GM04503 (cell line): ENCODE measurements at regions not wholly inside any gene's neighbourhood (a gene's known extent, or its start where the extent isn't known, plus 50 kb on each side); places are given as distances from the start of the nearest gene placed in this dataset.
A peak's percentile ranks its signal among the peaks of the same experiment; 100 is the strongest.

ENCODE experiments used
- DNase-seq: peaks from one replicate; pipeline ENCODE4 v3.0.0-alpha.2; 2012; ENCODE audit warnings: low read depth

DNA sequence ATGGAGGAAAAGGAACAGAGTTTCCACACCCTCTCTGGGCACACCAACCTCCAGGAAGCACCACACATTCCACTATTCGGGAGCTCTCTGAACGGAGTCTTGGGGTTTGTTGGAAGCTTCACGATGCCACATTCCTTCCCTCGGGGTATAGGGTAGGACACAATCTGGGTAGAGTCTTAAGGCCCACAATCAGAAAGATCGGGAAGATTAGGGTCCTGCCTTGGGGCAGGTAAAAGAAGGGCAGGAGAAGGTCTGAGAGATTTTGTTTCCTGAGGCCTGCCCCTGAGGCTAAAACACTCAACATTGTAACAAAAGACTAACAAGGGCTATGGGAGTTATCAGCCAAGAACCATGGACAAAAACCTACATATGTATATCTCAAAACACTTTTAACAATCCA, 89.2 kb upstream of the RAP2B start:
- DNase-seq, result no peak

DNA sequence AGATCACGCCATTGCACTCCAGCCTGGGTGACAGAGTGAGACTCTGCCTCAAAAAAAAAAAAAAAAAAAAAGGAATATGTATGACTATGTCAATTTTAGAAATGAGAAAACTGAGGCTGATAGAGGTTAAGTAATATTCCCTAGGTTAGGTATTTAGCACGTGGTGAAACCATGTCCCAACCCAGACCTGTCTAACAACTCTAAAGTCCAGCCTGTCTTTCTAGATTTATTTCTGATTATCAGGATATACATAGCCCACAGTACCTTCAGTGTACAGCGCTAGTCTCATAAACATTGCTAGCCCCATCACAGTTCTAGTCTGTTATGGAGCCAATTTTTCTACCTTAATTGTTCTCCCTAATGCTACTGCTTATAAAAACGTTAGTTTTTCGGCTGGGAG, 88.4 kb upstream of the RAP2B start:
- no peak for DNase-seq

DNA sequence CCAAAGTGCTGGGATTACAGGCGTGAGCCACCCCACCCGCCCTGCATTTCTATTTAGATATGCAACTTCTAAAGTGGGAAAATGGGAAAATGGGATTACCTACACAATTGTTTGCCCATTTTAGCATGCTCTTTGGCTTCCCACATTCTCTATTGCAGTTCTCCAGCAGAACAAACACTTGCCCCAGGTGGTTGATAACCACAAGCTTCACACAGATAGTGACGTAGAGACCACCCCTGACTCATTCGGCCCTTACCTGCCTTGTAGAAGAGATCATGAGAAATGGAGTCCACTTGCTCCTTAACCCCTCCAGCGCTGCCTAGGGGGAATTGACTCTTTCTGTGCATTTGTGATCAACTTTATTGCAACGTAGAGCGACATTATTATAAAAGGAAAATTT, 83.2 kb upstream of the RAP2B start:
- DNase-seq, result no peak

DNA sequence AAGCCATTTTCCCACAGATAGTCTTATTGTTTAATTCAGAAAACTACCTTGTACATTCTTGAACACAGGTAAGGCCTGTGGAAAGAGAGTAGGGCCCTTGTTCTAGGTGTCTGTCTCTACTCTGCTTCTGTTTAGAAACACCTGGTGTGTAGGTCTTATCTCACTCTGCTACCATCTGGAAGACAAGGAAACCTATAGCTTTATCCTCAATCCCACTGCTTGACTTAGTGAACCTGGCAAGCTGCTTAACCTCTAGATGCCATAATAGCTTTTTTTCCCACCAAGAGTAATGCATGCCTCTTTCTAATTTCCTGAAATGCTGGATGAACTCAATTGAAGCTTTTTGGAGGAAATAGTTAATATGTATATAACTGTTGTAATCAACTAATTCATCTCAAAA, 82.6 kb upstream of the RAP2B start:
- no peak for DNase-seq

DNA sequence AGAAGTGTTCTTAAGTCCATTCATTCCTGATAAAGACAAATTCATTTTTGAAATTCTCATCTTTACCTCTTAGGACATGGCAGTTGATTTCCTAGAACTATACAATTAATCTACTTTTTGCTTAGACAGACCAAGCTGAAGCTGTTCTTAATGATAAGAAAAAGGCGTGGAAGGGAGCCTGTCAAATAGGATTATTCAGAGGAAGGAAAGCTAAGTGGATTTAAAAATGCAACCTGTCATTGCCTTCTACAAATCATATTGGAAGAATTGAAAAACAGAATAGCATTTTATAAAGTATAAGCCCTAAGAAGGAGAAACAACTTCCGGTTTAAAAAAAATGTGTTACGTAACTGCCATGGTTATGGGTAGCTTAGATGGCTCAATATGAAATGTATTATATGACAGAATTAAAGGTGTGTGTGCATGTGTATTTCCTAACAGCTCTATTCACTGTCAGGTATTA, 81.2 kb upstream of the RAP2B start:
- DNase-seq, result no peak

DNA sequence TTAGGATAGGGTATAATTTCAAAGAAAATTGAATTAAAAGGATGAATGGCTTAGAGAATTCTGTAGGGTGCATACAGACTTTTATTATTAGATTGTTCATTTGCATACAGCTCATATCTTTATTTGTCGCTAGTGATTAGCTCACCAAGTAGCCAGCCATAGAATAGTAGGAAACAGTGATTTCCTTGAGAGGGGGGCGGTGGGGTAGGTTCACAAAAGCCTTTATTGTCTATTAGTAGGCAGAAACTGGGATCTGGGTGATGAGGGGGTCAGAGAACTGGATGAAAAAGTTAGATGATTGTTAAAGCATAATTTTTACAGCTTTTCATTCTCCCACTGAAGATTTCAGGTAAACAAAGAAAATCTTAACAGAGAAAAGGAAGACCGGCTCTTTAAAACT, 77.6 kb upstream of the RAP2B start:
- DNase-seq, result no peak

DNA sequence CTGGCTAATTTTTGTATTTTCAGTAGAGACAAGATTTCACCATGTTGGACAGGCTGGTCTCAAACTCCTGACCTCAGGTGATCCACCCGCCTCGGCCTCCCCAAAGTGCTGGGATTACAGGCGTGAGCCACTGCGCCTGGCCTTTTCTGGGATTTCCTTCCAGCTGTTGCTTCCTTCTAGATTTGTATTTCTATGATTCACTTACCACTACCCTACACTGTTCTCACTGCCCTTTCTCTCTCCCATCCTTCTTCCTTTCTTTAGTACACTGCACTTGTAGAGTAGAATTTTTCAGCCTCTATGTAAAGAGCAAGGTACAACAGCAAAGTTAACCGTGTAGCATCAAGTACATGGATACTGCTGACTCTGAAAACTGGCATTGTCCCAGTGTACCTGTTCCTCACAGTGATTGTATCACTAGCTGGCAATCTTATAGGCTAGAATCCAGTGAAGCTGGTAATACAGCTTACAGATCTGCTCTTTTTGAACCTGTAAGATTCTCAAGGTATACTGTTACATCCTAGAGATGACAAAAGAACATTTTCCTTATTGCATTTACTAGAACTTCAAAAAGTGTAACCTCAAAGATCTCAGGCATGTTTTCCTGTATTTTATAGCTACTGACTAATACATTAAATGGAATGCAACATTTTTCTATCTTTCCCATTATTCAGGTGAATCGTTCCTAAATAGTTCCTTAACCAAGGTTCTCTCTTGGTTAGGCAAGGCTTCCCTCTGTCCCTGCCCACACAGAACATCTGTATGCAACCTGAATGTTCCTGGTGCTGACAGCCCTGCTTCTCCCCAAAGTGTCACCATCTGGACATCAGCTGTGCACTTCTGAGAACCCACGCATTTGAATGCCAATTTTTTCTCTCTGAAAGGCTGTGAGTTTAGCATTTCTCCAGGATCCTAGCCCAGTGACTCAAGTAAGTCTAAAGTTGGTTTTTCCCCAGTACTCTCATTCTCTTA, 74.1 kb upstream of the RAP2B start:
- DNase-seq, result peak; percentile 70

DNA sequence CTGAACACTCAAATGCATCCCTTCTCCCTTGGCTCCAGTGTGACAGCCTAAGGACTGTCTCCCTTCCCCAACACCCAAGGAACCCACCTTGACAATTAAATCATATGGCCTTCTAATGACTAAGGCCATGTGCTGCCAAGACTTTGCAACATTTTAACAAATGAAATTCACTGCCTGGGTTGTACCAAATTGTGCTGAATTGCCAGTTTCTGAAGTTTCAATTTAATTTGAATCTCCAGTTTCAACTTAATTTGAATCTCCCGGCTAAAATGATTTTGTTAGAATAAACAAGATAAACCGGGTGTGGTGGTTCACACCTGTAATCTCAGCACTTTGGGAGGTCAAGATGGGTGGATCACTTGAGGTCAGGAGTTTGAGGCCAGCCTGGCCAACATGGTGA, 72.4 kb upstream of the RAP2B start:
- no peak for DNase-seq

DNA sequence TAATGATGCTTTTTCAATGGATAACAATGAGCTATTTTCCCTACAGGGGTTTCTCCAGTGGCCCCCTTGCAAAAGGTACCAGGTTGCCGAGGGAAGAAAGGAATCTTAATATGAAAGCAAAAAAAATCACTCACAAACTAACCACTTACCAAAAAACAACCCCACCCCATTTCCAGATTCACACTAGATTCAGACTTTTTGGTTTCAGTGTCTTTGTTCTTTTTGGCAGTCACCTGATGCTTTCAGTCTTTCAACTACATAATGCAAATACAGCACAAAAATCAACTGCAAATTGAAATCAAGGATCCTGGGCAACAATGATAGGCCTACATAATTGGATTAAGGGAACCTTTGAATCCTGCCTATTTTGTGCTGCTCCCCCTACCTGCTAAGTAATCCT, 71.1 kb upstream of the RAP2B start:
- DNase-seq, result no peak

DNA sequence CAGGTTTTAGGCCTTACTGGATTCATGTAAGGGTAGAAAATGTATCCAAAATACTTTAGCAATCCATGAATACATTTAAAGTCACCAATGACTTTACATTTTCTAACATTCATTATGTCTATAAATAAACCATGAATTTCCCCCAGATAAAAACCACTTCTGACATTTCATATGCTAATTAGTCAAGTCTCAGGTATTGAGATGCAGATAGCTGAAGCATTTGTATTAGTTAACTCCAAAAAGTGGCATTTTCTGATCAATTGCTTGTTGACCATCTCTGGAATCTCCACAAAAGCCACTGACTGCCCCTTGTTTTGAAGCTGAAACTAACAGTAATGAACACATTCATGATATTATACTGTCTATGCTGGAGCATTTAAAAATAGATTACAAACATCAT, 68.4 kb upstream of the RAP2B start:
- DNase-seq, result no peak

DNA sequence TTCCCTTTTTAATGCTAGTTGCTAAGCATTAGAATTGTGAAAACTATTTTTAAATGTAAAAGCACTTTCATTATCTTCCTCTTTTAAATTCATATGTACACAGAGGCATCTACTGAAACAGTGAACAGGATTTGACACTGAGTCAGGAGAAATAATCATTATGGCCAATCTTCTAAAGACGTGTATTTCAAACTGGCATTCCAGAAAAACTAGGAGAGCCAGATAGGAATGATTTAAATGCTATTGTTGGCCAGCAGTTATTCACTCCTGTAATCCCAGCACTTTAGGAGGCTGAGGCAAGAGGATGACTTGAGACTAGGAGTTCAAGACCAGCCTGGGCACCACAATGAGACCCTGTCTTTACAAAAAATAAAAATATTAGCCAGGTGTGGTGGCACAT, 67.6 kb upstream of the RAP2B start:
- DNase-seq, result no peak

DNA sequence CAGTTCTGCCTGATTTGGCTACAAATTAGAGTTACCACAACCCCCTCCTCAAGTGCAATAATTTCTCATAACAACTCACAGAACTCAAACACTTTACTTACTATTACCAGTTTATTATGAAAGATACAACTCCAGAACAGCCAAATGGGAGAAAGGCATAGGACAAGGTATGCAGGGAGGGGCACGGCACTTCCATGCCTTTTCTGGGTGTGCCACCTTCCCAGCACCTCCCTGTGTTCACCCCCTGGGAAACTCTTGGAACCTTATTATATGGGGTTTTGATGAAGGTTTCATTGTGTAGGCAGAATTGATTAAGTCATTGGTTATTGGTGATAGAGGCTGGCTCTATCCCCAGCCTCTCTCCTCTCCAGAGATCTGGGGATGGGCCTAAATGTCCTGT, 66.6 kb upstream of the RAP2B start:
- no peak for DNase-seq

DNA sequence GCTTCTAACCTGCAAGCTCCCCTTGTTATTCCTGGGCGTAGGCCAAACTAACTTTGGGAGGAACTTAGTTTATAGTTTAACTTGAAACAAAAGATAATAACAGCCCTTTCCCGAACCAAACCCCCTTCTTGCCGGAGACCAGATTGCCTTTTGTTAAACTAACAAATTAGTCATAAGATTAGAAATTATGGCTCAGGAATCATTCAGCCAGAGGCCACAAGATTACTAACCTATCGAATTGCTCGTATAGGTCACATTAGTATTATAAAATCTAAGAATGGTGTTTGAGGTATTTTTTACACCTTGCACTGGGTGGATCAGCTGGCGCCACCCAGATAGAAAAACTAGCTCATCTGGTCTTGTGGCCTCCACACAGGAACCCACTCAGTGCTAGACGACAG, 65.3 kb upstream of the RAP2B start:
- no peak for DNase-seq

DNA sequence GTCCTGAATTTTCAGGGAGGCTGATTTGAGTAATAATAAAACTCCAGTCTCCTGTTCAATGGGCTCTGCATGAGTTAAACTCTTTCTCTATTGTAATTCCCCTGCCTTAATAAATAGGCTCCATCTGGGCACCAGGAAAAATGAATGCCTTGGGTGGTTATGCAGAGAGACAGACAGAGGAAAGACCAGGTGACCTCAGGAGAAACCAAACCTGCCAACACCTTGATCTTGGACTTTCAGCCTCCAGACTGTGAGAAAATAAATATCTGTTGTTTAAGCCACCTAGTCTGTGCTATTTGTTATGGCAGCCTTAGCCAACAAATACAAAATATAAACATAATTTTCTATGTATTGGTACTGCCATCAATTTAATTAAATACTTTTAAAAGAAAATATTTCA, 64.8 kb upstream of the RAP2B start:
- DNase-seq, result no peak

DNA sequence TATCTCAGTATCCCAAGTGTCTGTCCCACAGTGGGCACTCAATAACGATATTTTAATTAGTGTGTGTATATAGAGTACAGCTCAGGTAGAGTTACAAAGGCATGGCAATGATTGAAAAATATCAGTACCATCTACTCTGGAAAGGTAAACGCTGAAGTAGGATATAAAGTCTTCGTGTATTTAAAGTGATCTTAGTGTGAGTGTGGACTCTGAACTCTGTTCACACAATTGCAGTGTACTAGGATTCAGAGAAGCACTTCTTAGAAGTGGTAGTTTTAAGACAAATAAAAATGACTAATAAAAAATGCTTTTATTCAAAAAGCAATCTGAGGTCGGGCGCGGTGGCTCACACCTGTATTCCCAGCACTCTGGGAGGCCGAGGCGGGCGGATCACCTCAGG, 62.9 kb upstream of the RAP2B start:
- no peak for DNase-seq

DNA sequence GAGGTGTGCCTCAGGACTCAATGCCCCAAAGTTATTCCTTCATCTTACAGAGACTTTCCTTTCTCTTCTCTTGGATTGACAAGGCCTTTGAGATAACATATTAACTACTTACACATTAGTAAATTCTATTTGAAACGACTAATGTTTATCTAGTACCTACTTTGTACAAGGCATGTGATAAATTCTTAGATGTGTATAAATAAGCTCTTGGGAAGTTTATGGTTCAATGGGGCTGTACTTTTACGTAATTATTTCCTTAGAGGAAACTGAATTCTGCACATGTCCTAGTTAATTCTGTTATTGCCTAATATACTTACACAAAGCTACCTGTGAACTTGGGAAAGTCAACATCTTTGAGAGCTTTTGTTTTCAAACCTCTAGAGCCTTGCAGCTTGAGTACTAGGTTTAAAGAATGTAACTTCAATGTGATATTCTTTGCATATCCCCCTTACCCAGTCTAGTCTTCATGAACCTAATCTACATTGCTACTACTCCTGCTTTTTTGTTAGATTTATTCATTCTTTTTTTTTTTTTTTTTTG, 58.5 kb upstream of the RAP2B start:
- DNase-seq, result no peak

DNA sequence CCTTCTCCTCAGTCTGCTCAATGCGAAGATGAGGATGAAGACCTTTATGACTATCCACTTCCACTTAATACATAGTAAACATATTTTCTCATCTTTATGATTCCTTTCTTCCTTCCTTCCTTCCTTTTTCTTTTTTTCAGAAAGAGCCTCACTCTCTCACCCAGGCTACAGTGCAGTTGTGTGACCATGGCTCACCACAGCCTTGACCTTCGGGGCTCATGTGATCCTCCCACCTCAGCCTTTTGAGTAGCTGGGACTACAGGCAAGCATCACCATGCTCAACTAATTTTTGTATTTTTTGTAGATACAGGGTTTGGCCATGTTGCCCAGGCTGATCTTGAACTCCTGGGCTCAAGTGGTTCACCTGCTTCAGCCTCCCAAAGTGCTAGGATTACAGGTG, 52.0 kb upstream of the RAP2B start:
- no peak for DNase-seq

DNA sequence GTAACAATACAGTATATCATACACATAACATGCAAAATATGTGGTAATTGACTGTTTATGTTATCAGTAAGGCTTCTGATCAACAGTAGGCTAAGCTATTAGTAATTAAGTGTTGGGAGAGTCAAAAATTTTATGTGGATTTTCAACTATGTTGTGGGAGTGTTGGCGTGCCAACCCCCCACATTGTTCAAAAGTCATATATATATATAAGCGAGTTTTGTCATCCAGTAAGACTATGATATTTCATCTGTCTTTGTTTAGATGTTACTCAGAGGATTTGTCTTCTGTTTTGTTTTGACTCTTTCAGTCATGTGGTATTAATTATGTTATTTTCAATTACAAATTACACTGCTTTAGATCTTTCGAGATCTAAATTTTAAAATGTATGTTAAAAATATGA, 51.0 kb upstream of the RAP2B start:
- DNase-seq, result no peak
